HEK293 (cell line): ENCODE measurements at regions not wholly inside any gene's neighbourhood (a gene's known extent, or its start where the extent isn't known, plus 50 kb on each side); places are given as distances from the start of the nearest gene placed in this dataset.

ENCODE experiments used
- CTCF ChIA-PET: fragments of 350-600 bp; formaldehyde crosslinking; extraction: SDS; loops from one replicate; lab custom pipeline; 2021; ENCODE audit warnings: antibody characterized with exemption; lab: Yijun Ruan, JAX
- POLR2A ChIA-PET: fragments of 300-600 bp; formaldehyde crosslinking; extraction: SDS; loops from one replicate; lab custom pipeline; 2020; ENCODE audit warnings: antibody characterized with exemption, inconsistent platforms; lab: Yijun Ruan, JAX
- H3K27ac ChIP-seq: fragments of 200-500 bp; sonication (Bioruptor generic); 2 replicates; pipeline ENCODE4 v1.5.1; 2014; ENCODE audit warnings: low read depth, low read length, control low read depth, inconsistent platforms; ENCODE audit errors: extremely low read depth
- H3K36me3 ChIP-seq, 2 experiments: fragments of 200-500 bp in 1 of 2; sonication (Bioruptor generic) in 1 of 2; 1 replicate in 1 of 2; 2 replicates in 1 of 2; pipeline ENCODE4 v1.5.1; 2014 to 2017; ENCODE audit warnings: inconsistent platforms in 2 of 2, low read length in 2 of 2; ENCODE audit not compliant: control insufficient read depth in 2 of 2, insufficient read depth in 1 of 2
- H3K4me1 ChIP-seq: fragments of 200-500 bp; sonication (Bioruptor generic); 2 replicates; pipeline ENCODE4 v1.5.1; 2014; ENCODE audit warnings: mild to moderate bottlenecking, low read length, inconsistent platforms; ENCODE audit not compliant: control insufficient read depth, insufficient read depth
- H3K4me3 ChIP-seq: 2 replicates; pipeline ENCODE4 v1.5.1; 2011; ENCODE audit warnings: low read depth, mild to moderate bottlenecking, control low read depth, low read length, moderate library complexity
- H3K9me3 ChIP-seq: fragments of 200-500 bp; sonication (Bioruptor generic); 2 replicates; pipeline ENCODE4 v1.5.1; 2014; ENCODE audit warnings: low read depth, low read length, inconsistent platforms; ENCODE audit not compliant: control insufficient read depth, insufficient read depth
- EGR2 ChIP-seq: fragments of 450-650 bp; formaldehyde crosslinking; IDR thresholded peaks from 2 replicates; pipeline ENCODE4 v1.5.1; 2016; ENCODE audit warnings: low read depth, missing biosample characterization, missing genetic modification characterization
- GLIS1 ChIP-seq: fragments of 450-650 bp; formaldehyde crosslinking; IDR thresholded peaks from 2 replicates; pipeline ENCODE4 v1.5.1; 2016; ENCODE audit warnings: missing biosample characterization, missing genetic modification characterization
- HIC1 ChIP-seq: fragments of 450-650 bp; formaldehyde crosslinking; IDR thresholded peaks from 2 replicates; pipeline ENCODE4 v1.5.1; 2016; ENCODE audit warnings: missing biosample characterization, missing genetic modification characterization
- MYNN ChIP-seq: fragments of 450-650 bp; formaldehyde crosslinking; IDR thresholded peaks from 2 replicates; pipeline ENCODE4 v1.5.1; 2016; ENCODE audit warnings: missing biosample characterization, missing genetic modification characterization, borderline replicate concordance
- TSHZ1 ChIP-seq: fragments of 450-650 bp; formaldehyde crosslinking; IDR thresholded peaks from 2 replicates; pipeline ENCODE4 v1.5.1; 2016; ENCODE audit warnings: missing biosample characterization, missing genetic modification characterization, borderline replicate concordance
- ZBTB49 ChIP-seq: fragments of 450-650 bp; formaldehyde crosslinking; IDR thresholded peaks from 2 replicates; pipeline ENCODE4 v1.5.1; 2016; ENCODE audit warnings: missing biosample characterization, missing genetic modification characterization, low read depth
- ZFHX2 ChIP-seq: fragments of 450-650 bp; formaldehyde crosslinking; conservative IDR thresholded peaks from 2 replicates; pipeline ENCODE4 v1.5.1; 2016; ENCODE audit warnings: missing biosample characterization, missing genetic modification characterization
- ZNF280D ChIP-seq: fragments of 450-650 bp; formaldehyde crosslinking; IDR thresholded peaks from 2 replicates; pipeline ENCODE4 v1.5.1; 2016; ENCODE audit warnings: missing biosample characterization, missing genetic modification characterization
- ZNF302 ChIP-seq: fragments of 450-650 bp; formaldehyde crosslinking; IDR thresholded peaks from 2 replicates; pipeline ENCODE4 v1.5.1; 2016; ENCODE audit warnings: missing biosample characterization, missing genetic modification characterization, low read depth
- ZNF341 ChIP-seq: fragments of 450-650 bp; formaldehyde crosslinking; IDR thresholded peaks from 2 replicates; pipeline ENCODE4; 2016; ENCODE audit warnings: low read depth, missing biosample characterization, missing genetic modification characterization
- ZNF37A ChIP-seq: fragments of 450-650 bp; IDR thresholded peaks from 2 replicates; pipeline ENCODE4 v1.5.1; 2018; ENCODE audit warnings: missing biosample characterization, missing genetic modification characterization
- ZNF513 ChIP-seq: fragments of 450-650 bp; IDR thresholded peaks from 2 replicates; pipeline ENCODE4 v1.5.1; 2018; ENCODE audit warnings: missing biosample characterization, missing genetic modification characterization
- ZNF664 ChIP-seq: fragments of 450-650 bp; formaldehyde crosslinking; IDR thresholded peaks from 2 replicates; pipeline ENCODE4 v1.5.1; 2016; ENCODE audit warnings: missing biosample characterization, missing genetic modification characterization
- ZNF701 ChIP-seq: fragments of 450-650 bp; formaldehyde crosslinking; IDR thresholded peaks from 2 replicates; pipeline ENCODE4 v1.5.1; 2016; ENCODE audit warnings: missing biosample characterization, missing genetic modification characterization
- ZNF776 ChIP-seq: fragments of 450-650 bp; formaldehyde crosslinking; IDR thresholded peaks from 2 replicates; pipeline ENCODE4 v1.5.0; 2017; ENCODE audit warnings: missing biosample characterization, missing genetic modification characterization, borderline replicate concordance

GRCh38 chr15:62469874-62470688 is 305.0 kb upstream of the C2CD4B start:
- TF ChIP-seq ZNF280D (tag by site-specific recombination) (no peak), ZFHX2 (tag by site-specific recombination) (peak; percentile 73), EGR2 (tag by site-specific recombination) (peak; percentile 80)
- TF ChIP-seq, all 188 proteins: peak for 2
- H3K4me1 ChIP-seq, result no peaks in the 10 kb centered on the region
- H3K9me3 ChIP-seq, result no peaks in the 10 kb centered on the region
- CTCF ChIA-PET, result interaction anchor here (1.7 kb wide), 1 partner anchor 13 kb away, joined by 5 read pairs; no protein-coding TSS in a partner anchor
- POLR2A ChIA-PET, result no interaction called here
- no peaks in the 10 kb centered on the region for H3K36me3 ChIP-seq
- no peak overlapping the region for H3K27ac ChIP-seq
- no peak overlapping the region for H3K4me3 ChIP-seq

GRCh38 chr15:62472616-62473299 is 307.7 kb upstream of the C2CD4B start:
- Histone ChIP-seq H3K9me3 (no peaks in the 10 kb centered on the region), H3K27ac (no peak overlapping the region), H3K36me3 (no peaks in the 10 kb centered on the region), H3K4me3 (no peak overlapping the region), H3K4me1 (no peaks in the 10 kb centered on the region)
- POLR2A ChIA-PET, result no interaction called here
- CTCF ChIA-PET, result interaction anchor here (1.0 kb wide), 1 partner anchor 10 kb away, joined by 4 read pairs; no protein-coding TSS in a partner anchor
- TF ChIP-seq ZNF664 (tag by site-specific recombination) (no peak), ZNF280D (tag by site-specific recombination) (no peak), TSHZ1 (tag by site-specific recombination) (no peak), ZNF37A (tag by site-specific recombination) (no peak), HIC1 (tag by site-specific recombination) (no peak), ZNF776 (tag by site-specific recombination) (no peak), ZBTB49 (tag by site-specific recombination) (no peak), ZNF302 (tag by site-specific recombination) (no peak), MYNN (tag by site-specific recombination) (no peak), ZNF341 (tag by site-specific recombination) (no peak), ZNF513 (tag by site-specific recombination) (no peak), GLIS1 (tag by site-specific recombination) (no peak), ZNF701 (no peak)
